ENCODE measurements at regions not wholly inside any gene's neighbourhood (a gene's known extent, or its start where the extent isn't known, plus 50 kb on each side); places are given as distances from the start of the nearest gene placed in this dataset.

DNA sequence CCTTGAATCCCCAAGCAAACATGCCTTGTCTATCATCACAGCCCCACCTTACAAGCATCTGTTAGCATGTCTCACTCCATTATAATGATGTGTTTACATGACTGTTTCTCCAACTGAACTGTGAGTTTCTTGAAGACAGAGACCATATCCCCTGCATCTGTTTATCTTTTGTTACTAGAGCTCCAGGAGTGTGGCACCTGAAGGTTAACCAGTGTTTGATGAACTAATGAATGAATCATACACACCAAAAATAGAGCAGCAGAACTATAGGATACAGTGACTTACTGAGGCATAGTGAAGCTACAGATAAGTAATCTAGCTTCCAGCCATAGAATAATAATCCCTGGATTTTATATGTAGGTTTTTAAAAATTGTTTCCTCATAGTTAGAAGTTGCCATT is 331.0 kb downstream of the PCDH7 start:
- TF ChIP-seq EP300 (IDR thresholded peaks at IDR 0.05) = no peak
- TF ChIP-seq POLR2A (IDR thresholded peaks at IDR 0.05; ENCODE audit: low read depth) = no peak
- TF ChIP-seq, protein P1, sequence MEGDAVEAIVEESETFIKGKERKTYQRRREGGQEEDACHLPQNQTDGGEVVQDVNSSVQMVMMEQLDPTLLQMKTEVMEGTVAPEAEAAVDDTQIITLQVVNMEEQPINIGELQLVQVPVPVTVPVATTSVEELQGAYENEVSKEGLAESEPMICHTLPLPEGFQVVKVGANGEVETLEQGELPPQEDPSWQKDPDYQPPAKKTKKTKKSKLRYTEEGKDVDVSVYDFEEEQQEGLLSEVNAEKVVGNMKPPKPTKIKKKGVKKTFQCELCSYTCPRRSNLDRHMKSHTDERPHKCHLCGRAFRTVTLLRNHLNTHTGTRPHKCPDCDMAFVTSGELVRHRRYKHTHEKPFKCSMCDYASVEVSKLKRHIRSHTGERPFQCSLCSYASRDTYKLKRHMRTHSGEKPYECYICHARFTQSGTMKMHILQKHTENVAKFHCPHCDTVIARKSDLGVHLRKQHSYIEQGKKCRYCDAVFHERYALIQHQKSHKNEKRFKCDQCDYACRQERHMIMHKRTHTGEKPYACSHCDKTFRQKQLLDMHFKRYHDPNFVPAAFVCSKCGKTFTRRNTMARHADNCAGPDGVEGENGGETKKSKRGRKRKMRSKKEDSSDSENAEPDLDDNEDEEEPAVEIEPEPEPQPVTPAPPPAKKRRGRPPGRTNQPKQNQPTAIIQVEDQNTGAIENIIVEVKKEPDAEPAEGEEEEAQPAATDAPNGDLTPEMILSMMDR (IDR thresholded peaks at IDR 0.05) = no peak
- TF ChIP-seq POLR2AphosphoS5 (IDR thresholded peaks at IDR 0.05) = no peak
